HG02938 (cell line): ENCODE measurements at regions not wholly inside any gene's neighbourhood (a gene's known extent, or its start where the extent isn't known, plus 50 kb on each side); places are given as distances from the start of the nearest gene placed in this dataset.
"Not testable (repeated sequence)": the region's sequence is repeated elsewhere in the genome, so short reads cannot be mapped to it uniquely, and the experiment has no call there.

Experiments used
- ATAC-seq: cut with Tn5 transposase; IDR thresholded peaks from one replicate; pipeline ENCODE4 v1.9.1; 2021; ENCODE audit warnings: mild to moderate bottlenecking, moderate library complexity; ENCODE audit not compliant: unreplicated experiment

- no peak for ATAC-seq
These were observed 147.2 kb upstream of the TPM1 start for GRCh38 chr15:62895139-62895866.

DNA sequence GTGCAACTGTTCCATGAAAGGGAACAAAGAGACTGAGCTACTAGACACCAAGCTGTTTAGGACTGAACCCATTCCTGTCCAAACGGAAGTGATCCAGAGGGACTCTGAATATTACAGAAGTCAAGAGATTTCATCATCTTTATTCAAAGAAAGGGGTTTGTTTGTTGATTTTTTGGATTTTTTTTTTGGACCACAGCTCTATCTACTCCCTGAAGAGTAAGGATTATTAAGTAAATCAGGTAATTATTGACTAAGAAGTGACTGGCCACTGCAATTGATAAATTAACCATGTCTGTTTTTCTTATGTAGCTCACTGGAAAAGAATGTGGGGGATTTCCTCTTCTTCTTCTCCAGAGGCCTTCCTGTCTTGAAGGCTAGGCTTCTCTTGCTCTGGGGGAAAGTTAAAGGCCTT lies 146.6 kb upstream of the TPM1 start:
- ATAC-seq: no peak

DNA sequence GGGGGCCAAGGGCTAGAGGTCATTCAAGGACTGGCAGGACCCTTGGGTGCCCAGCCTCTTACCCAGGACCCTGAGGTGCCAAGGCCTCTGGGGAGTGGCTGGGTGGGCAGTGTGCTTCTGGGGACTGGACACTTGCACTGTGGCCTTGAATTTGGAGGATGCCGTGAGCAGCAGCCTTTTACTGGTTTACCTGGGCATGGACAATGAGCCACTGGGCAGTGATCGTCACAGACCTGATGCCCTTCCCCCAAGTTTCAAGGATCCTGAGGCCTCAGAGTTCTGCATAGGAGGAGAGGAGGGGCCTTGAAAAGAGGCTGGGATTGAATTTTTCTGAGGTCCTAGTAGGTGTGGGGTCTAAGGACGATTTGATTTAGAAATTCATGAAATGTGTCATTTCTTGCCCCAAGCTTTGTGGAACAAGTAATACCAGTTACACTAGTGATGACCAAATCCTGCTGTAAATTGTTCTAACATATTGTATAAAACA lies 146.1 kb upstream of the TPM1 start:
- ATAC-seq: no peak

- ATAC-seq: no peak
These were observed 145.5 kb upstream of the TPM1 start for GRCh38 chr15:62896969-62897486.

DNA sequence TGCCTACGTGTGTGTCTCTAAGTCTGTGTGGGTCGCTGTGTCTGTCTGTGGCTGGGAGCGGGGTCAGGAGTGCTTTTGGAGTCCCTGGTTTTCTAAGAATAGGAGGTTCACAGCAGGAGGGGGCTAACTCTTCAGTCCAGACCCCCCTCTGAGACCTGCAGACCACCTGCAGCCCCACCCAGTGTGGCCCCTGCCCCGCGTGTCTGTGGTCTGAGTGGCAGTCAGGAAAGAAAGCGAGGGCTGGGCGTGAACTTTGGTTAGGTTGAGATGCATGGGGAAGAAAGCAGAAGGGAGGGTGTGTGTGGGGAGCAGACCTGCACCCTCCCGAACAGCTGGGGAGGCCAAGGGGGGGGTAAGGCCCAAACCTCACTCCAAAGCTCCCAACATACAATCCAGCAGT lies 144.9 kb upstream of the TPM1 start:
- no peak for ATAC-seq

GRCh38 chr15:62899090-62899493 lies 143.5 kb upstream of the TPM1 start:
- ATAC-seq: no peak

DNA sequence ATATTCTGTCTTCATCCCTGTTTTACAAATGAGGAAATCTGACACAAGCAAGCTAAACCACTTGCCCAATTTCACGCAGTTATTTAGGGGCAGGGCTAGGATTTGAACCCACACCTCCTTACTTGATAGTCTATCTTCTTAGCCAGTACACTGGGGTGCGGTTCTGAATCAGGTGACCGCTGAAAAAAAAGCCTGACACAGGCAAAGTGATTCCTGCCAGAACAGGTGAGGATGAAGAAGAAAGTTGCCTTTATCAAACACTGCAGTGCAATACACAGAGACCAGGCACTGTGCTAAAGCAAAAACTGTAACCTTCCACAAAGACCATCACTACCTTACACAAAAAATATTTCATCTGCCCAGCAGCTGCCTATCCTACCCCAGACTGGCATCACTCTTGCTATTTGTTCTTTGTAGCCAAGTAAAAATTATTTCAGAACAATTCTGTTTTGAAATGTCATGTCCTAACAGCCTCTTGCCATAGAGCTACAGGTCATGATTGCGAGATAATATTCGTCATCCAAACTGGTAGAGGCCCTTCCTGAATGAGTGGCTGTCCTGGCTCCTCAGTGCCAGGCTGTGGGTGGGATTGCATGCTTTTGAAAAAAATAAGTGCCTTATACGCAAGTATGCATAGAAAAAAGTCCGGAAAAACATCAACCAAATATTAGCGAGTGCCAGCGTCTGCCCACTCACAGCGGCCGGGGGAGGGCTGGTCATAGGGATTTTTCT lies 142.3 kb upstream of the TPM1 start:
- no peak for ATAC-seq

- no peak for ATAC-seq
These were observed 141.5 kb upstream of the TPM1 start for GRCh38 chr15:62901087-62901486.

GRCh38 chr15:62901909-62902546 lies 140.5 kb upstream of the TPM1 start:
- no peak for ATAC-seq

GRCh38 chr15:62902821-62903220 lies 139.7 kb upstream of the TPM1 start:
- ATAC-seq: no peak

DNA sequence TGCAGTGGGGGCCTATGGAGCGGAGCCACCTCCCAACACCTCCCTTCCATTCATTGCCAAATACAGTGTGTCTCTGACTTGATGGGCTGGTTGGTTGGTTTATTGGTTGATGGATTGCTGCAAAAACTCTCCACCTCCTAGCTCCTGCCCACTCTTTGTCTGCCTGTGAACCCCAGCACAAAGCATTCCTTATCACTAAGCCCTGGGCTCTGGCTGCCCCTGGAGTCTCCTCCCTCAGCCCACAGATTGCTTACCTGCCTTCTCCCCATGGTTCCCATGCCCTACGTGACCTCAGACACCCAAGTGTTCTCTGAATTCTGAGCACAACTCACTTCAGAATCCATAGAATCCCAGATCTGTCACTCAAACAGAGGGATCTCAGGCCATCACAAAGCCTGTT lies 139.1 kb upstream of the TPM1 start:
- no peak for ATAC-seq

DNA sequence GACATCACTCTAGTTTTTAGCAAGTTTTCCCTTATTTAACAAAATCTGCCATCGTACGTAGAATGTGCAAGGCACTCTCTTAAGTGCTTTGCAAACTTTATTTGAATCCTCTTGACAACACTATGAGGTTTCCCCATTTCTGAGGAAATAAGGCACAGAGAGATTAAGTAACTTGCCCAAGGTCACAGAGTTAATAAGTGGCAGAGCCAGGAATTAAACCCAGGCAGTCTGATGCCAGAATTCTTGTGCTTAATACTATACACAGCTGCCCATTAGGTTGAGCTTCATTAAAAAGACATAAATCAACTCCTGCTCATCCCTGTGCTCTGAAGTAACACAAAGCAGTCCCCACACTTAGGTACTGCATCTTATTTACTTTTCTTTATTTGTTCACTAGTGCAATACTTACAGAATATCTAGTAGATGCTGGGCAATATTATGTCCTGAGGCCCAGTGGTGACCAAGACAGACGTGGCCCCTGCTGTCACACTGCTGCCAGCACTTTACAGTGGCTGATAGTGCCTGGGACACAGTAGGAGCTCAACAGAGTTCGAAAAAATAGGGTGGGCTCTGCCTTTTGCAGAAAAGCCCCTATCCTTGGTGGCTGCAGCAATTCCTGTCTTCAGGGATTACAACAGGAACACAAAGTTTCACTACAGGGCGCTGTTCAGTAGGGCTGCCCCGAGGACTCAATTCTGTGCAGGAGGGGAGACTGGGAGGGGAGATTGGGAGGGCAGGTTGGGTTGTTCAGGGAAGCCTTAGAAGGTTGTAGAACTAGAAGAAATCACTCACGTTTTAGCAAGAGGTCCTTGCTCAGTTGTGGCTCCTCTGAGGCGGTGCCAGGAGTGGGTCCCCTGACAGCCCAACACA lies 138.3 kb upstream of the TPM1 start:
- ATAC-seq: no peak

DNA sequence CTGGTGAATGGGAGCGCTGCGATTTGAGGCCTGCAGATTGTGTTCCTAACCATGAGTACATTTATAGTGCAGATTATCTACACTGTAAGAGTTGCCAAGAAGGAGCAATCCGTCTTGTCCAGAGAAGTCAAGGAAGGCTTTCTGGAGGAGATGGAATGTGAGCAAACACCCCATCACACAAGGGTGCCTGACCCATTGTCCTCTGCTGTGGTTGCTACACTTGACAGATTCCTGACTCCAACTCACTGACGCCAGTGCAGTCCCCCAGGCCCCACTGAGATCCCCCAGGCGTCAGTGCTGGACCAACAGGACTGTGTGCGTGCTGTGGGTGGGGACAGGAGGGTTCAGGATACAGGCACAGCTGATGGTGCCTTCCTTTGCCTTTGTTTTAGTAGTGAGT lies 135.9 kb upstream of the TPM1 start:
- ATAC-seq: no peak

GRCh38 chr15:62907275-62907674 lies 135.3 kb upstream of the TPM1 start:
- ATAC-seq: no peak

GRCh38 chr15:62908341-62908740 lies 134.2 kb upstream of the TPM1 start:
- ATAC-seq: not testable (repeated sequence)

GRCh38 chr15:62909257-62909656 lies 133.3 kb upstream of the TPM1 start:
- ATAC-seq: no peak

- no peak for ATAC-seq
These were observed 130.3 kb upstream of the TPM1 start for GRCh38 chr15:62912282-62912681.

GRCh38 chr15:62912808-62913207 lies 129.7 kb upstream of the TPM1 start:
- ATAC-seq: no peak

GRCh38 chr15:62913246-62913645 lies 129.3 kb upstream of the TPM1 start:
- ATAC-seq: no peak

DNA sequence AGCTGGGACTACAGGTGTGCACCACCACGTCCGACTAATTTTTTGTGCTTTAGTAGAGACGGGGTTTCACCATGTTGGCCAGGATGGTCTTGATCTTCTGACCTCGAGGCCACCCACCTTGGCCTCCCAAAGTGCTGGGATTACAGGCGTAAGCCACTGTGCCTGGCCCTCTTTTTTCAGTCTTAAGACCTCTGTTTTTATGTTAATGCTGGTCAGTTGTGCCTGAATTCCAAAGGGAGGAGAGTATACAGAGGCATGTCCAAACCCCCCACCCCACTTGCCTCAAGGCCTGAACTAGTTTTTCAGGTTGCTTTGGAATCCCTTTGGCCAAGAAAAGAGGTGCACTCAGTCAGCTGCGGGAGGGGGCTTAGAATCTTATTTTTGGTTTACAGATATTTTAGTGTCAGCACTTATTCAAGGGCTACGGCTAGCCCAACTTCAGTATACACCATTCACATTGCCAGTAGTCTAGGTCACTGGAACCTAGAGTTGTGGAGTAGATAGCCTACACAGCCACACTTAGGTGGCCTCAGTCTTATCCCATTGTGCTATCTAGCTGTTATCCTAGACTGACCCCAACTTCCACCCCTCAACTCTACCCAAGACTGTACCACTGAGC lies 128.0 kb upstream of the TPM1 start:
- no peak for ATAC-seq
